GM12878 (cell line): ENCODE measurements at regions not wholly inside any gene's neighbourhood (a gene's known extent, or its start where the extent isn't known, plus 50 kb on each side); places are given as distances from the start of the nearest gene placed in this dataset.

Experiments used
- ATAC-seq: fragments of 200-7000 bp; cut with Tn5 transposase; 3 replicates; pipeline ENCODE4 v1.9.1; 2020; ENCODE audit warnings: mild to moderate bottlenecking, moderate library complexity
- BruUV-seq: library from RNA; stranded (reverse); fragments of 400-500 nt; replicated peaks from 2 replicates; lab custom pipeline; 2021; lab: Mats Ljungman, UMichigan
- CTCF ChIA-PET: fragments of 300-600 bp; sonication (Branson Sonifier 250); formaldehyde crosslinking; extraction: SDS; loops from one replicate; lab custom pipeline; 2021; ENCODE audit warnings: inconsistent platforms; lab: Yijun Ruan, JAX
- POLR2A ChIA-PET: fragments of 350-600 bp; formaldehyde crosslinking; extraction: SDS; loops from one replicate; lab custom pipeline; 2021; ENCODE audit warnings: inconsistent platforms; lab: Charles Lee
- RAD21 ChIA-PET: fragments of 300-600 bp; sonication (Branson Sonifier 250); formaldehyde crosslinking; loops from one replicate; lab custom pipeline; 2023; ENCODE audit warnings: antibody characterized with exemption; ENCODE audit not compliant: unreplicated experiment; lab: Charles Lee
- SMC1A ChIA-PET: fragments of 300-600 bp; sonication (Branson Sonifier 250); formaldehyde crosslinking; loops from one replicate; lab custom pipeline; 2023; ENCODE audit not compliant: unreplicated experiment, uncharacterized antibody; lab: Charles Lee
- DNase-seq: peaks from one replicate; pipeline ENCODE4 v3.0.0-alpha.2; 2011; ENCODE audit warnings: low read depth, low spot score
- FAIRE-seq: peaks from 3 replicates; lab custom pipeline; 2011; peaks lifted over from hg19 to GRCh38; lab: Jason Lieb, UNC
- H2AFZ ChIP-seq: 2 replicates; pipeline ENCODE4 v1.6.0; 2011; ENCODE audit warnings: low read depth, low read length, control low read depth; ENCODE audit not compliant: control insufficient read depth
- H3K27ac ChIP-seq: 2 replicates; pipeline ENCODE4 v1.5.1; 2011; ENCODE audit warnings: control low read depth; ENCODE audit not compliant: control insufficient read depth, insufficient read depth
- H3K27me3 ChIP-seq, 2 experiments: replicated peaks in 1 of 2; 2 replicates each; pipeline versions ENCODE4 v1.6.0 to v1.6.1; 2011; ENCODE audit warnings: low read length in 1 of 2; ENCODE audit not compliant: control insufficient read depth in 2 of 2, insufficient read depth in 2 of 2
- H3K36me3 ChIP-seq, 2 experiments: 2 replicates each; pipeline ENCODE4 v1.5.1; 2011; ENCODE audit warnings: low read length in 1 of 2; ENCODE audit not compliant: control insufficient read depth in 2 of 2, insufficient read depth in 2 of 2
- H3K4me1 ChIP-seq: 2 replicates; pipeline ENCODE4 v1.6.1; 2011; ENCODE audit warnings: mild to moderate bottlenecking, low read length, moderate library complexity, mixed read lengths; ENCODE audit not compliant: control insufficient read depth, insufficient read depth
- H3K4me2 ChIP-seq: 2 replicates; pipeline ENCODE4 v1.6.0; 2011; ENCODE audit warnings: control low read depth; ENCODE audit not compliant: control insufficient read depth, insufficient read depth
- H3K4me3 ChIP-seq: fragments of 200-600 bp; sonication (generic); 2 replicates; pipeline ENCODE4 v1.5.1; 2016
- H3K79me2 ChIP-seq: 2 replicates; pipeline ENCODE4 v1.6.0; 2011; ENCODE audit warnings: low read length; ENCODE audit not compliant: control insufficient read depth, insufficient read depth
- H3K9ac ChIP-seq: 2 replicates; pipeline ENCODE4 v1.8.0; 2011; ENCODE audit warnings: low read length, control low read depth, mixed read lengths; ENCODE audit not compliant: control insufficient read depth, insufficient read depth
- H3K9me3 ChIP-seq: replicated peaks from 3 replicates; pipeline ENCODE4 v1.5.1; 2011; ENCODE audit warnings: mild to moderate bottlenecking, low read length; ENCODE audit not compliant: control insufficient read depth, insufficient read depth
- H4K20me1 ChIP-seq: 2 replicates; pipeline ENCODE4 v1.6.0; 2011; ENCODE audit not compliant: control insufficient read depth, insufficient read depth
- CBFB ChIP-seq: IDR thresholded peaks from 2 replicates; pipeline ENCODE4 v1.6.1; 2016; ENCODE audit warnings: antibody characterized with exemption, low read depth
- CHD1 ChIP-seq: IDR thresholded peaks from 2 replicates; pipeline ENCODE4 v1.6.1; 2012; ENCODE audit warnings: low read depth, low read length, improper control_type of control experiment
- IRF3 ChIP-seq: fragments of 450-650 bp; IDR thresholded peaks from 2 replicates; pipeline ENCODE4 v1.6.1; 2014; ENCODE audit warnings: mild to moderate bottlenecking
- KLF5 ChIP-seq: fragments of 450-650 bp; IDR thresholded peaks from 2 replicates; pipeline ENCODE4 v1.6.1; 2014; ENCODE audit warnings: mild to moderate bottlenecking; ENCODE audit not compliant: partially characterized antibody
- MYB ChIP-seq: fragments of 150-350 bp; IDR thresholded peaks from 2 replicates; pipeline ENCODE4 v1.6.1; 2014; ENCODE audit warnings: mild to moderate bottlenecking, low read depth, low read length, borderline replicate concordance
- NBN ChIP-seq: fragments of 450-650 bp; IDR thresholded peaks from 2 replicates; pipeline ENCODE4 v1.6.1; 2016
- NKRF ChIP-seq: fragments of 450-650 bp; conservative IDR thresholded peaks from 2 replicates; pipeline ENCODE4 v1.6.1; 2017; ENCODE audit warnings: mild to moderate bottlenecking, moderate library complexity
- REST ChIP-seq: IDR thresholded peaks from 2 replicates; pipeline ENCODE4 v1.6.1; 2012; ENCODE audit warnings: mild to moderate bottlenecking, low read depth, low read length
- SUPT20H ChIP-seq: IDR thresholded peaks from 2 replicates; pipeline ENCODE4 v1.6.1; 2011; ENCODE audit warnings: low read depth, mild to moderate bottlenecking, low read length, moderate library complexity, borderline replicate concordance; ENCODE audit not compliant: control insufficient read depth
- SUZ12 ChIP-seq: fragments of 200-600 bp; sonication (generic); IDR thresholded peaks from one replicate; pipeline ENCODE4 v1.6.1; 2018; ENCODE audit warnings: antibody characterized with exemption, mild to moderate bottlenecking; ENCODE audit not compliant: unreplicated experiment
- in situ Hi-C: fragments of 300-500 bp; cut with MboI; formaldehyde crosslinking; loops from 9 replicates; pipeline ENCODE4 v1.14.3; 2018; ENCODE audit warnings: mixed read lengths
- intact Hi-C: fragments of 100-400 bp; cut with micrococcal nuclease; formaldehyde crosslinking; loops from one replicate; pipeline ENCODE4 v1.14.2; 2022; ENCODE audit not compliant: unreplicated experiment

DNA sequence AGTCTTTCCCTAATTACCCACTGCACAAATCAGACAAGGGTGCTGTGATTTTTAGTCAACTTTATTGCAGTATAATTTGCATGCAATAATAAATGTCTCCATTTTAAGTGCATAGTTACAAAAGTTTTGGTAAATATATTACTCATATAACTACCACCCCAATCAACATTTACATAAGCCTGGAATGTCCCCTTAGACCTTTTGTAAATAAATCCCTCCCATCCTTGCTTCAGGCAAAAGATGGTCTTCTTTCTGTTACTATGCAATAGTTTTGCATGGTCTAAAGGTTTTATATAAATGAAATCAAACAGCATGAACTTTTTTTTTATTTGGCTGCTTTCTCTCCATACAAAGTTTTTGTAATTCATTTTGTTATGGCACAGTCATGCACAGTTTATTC, 235.4 kb downstream of the PYDC2 start:
- no peaks in the 10 kb centered on the region for H3K79me2 ChIP-seq
- H3K36me3 ChIP-seq: no peaks in the 10 kb centered on the region
- TF ChIP-seq CBFB (no peak), IRF3 (no peak), KLF5 (no peak), SUPT20H (no peak), SUZ12 (no peak), CHD1 (no peak), REST (no peak), NKRF (no peak), NBN (no peak), MYB (no peak)
- TF ChIP-seq, all 136 proteins: peak for 0
- CTCF ChIA-PET: no interaction called here
- ATAC-seq: no peak
- no peak for FAIRE-seq
- no peak overlapping the region for H3K4me3 ChIP-seq
- no peaks in the 10 kb centered on the region for H3K9me3 ChIP-seq
- no peak overlapping the region for H3K27ac ChIP-seq
- DNase-seq: no peak
- no peak overlapping the region for H2AFZ ChIP-seq
- no peak overlapping the region for H3K4me2 ChIP-seq
- H3K4me1 ChIP-seq: no peaks in the 10 kb centered on the region
- POLR2A ChIA-PET: no interaction called here
- RAD21 ChIA-PET: no interaction called here
- H4K20me1 ChIP-seq: no peaks in the 10 kb centered on the region
- BruUV-seq: no TSS peak
- in situ Hi-C loops (no loop called here), intact Hi-C loops (no loop called here)
- H3K9ac ChIP-seq: no peak overlapping the region
- H3K27me3 ChIP-seq: no peaks in the 10 kb centered on the region; a peak in 1 of 4 replicates
- SMC1A ChIA-PET: no interaction called here
